Activated T-helper 2 cell treated with anti-CD3 and anti-CD28 coated beads, Interferon-gamma antibody, Interleukin-2, Interleukin-4, amounts not matched to agents 10 μg/mL and 5 μg/mL and 100 μg/mL, durations not matched to agents 14 hours and 24 hours and 36 hours (primary cell): ENCODE measurements at regions not wholly inside any gene's neighbourhood (a gene's known extent, or its start where the extent isn't known, plus 50 kb on each side); places are given as distances from the start of the nearest gene placed in this dataset.

ENCODE experiments used
- DNase-seq: peaks from one replicate; pipeline ENCODE4 v3.0.0; 2021; ENCODE audit warnings: low spot score
- H3K27ac Mint-ChIP-seq: one replicate; pipeline ENCODE4 v1.8.0; 2021; ENCODE audit warnings: mixed read lengths
- H3K27me3 Mint-ChIP-seq: one replicate; pipeline ENCODE4 v1.8.0; 2021; ENCODE audit warnings: low read depth, mixed read lengths
- H3K36me3 Mint-ChIP-seq: one replicate; pipeline ENCODE4 v1.8.0; 2021; ENCODE audit warnings: low read depth, mixed read lengths
- H3K4me1 Mint-ChIP-seq: one replicate; pipeline ENCODE4 v1.8.0; 2021; ENCODE audit warnings: low read depth, mixed read lengths
- H3K4me3 Mint-ChIP-seq: one replicate; pipeline ENCODE4 v1.8.0; 2021; ENCODE audit warnings: low read depth, mild to moderate bottlenecking, moderate library complexity, mixed read lengths
- H3K9me3 Mint-ChIP-seq: one replicate; pipeline ENCODE4 v1.8.0; 2021; ENCODE audit warnings: mixed read lengths
- intact Hi-C: fragments of 100-400 bp; cut with micrococcal nuclease; formaldehyde crosslinking; loops from one replicate; pipeline ENCODE4 v1.15.1; 2023

DNA sequence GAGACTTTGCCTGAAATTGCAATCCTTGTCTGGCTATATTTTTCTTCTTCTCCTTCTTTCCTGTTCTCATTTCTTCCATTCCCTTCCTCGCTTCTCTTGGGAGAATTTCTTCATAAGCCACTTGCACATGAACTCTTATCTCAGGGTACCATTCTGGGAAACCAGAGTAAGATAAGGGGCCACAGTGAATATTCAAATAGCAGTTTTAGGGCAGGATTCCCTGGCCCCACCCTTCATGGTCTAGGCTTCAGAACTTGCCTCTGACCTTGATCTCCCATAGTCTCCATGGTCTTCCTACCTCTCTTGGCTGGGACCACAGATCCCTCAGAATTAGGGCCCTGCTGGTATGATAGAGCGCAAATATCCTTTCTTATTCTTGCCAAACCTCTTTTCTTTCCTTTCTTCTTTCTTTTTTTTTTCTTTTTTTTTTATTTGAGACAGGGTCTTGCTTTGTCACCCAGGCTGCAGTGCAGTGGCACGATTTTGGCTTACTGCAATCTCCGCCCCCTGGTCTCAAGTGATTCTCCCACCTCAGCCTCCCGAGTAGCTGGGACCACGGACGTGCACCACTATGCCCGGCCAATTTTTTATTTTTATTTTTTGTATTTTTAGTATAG lies 123.0 kb upstream of the CITED2 start:
- intact Hi-C loops, result no loop called here
- H3K4me3 Mint-ChIP-seq, result no peak overlapping the region
- H3K36me3 Mint-ChIP-seq, result no peaks in the 10 kb centered on the region
- H3K9me3 Mint-ChIP-seq, result no peaks in the 10 kb centered on the region
- H3K27me3 Mint-ChIP-seq, result peaks cover 2% of the 10 kb centered on the region
- DNase-seq, result no peak
- peaks cover 2% of the 10 kb centered on the region for H3K4me1 Mint-ChIP-seq
- no peak overlapping the region for H3K27ac Mint-ChIP-seq

DNA sequence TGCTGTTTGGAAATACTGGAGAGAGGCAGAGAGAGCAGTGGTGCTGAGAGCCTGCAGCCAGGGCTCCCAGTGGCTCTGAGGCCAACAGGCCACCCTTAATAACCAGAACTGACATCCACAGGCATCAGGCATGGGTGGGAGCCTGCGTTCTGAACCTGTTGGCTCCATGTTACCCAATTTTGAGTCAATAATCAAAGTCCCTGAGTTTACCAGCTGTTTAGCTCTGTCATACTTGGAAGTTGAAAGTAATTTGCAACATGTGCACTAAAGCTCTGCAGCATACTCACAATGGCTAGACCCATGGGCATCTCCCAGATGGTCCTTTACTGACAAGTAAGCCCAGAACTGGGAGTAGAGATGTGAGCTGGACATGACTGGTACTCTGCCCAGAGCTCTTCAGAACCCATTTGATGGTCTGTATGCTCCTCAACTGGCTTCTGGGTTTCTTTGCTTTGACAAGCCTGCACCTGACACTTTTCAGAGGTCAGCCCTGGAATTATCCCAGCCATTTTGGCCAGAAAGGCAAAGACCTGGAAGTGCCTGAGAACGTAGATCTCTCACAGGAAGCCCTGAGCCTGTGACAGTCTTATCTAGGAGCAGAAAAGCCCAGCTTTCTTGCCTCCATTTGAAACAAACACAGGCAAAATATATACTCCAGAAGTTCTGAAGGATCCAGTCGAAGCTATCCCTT lies 122.4 kb upstream of the CITED2 start:
- Mint-ChIP-seq H3K4me1 (peaks cover 2% of the 10 kb centered on the region), H3K27me3 (peaks cover 2% of the 10 kb centered on the region), H3K36me3 (no peaks in the 10 kb centered on the region), H3K27ac (no peak overlapping the region), H3K9me3 (no peaks in the 10 kb centered on the region), H3K4me3 (no peak overlapping the region)
- intact Hi-C loops, result no loop called here
- no peak for DNase-seq

DNA sequence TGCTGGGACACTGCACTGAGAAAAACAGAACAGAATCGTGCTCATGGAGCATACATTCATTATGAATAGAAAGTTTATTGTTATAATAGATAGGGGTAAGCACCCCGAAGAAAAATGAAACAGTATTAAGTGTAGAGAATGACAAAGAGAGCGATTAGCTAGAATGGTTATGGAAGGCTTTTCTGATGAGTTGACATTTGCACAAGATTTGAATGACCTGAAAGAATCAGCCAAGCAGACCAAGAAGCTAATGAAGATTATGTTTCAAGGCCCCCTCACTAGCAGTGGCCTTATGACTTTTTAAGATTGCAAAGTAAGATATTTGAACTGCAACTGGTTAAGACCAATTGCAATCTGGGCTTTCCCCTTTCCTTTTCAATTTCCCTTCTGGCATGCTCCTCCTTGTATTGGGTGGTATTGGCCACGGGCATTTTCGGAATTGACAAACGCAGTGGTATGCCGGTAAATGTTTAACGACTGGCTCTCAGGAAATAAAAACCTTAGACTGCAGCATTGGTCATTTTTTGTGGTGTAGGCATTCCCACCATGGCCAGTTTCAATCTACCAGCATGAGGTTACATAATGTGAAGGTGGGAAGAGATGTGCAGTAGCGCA lies 120.0 kb upstream of the CITED2 start:
- Mint-ChIP-seq H3K36me3 (no peaks in the 10 kb centered on the region), H3K27me3 (peaks cover 2% of the 10 kb centered on the region)
- intact Hi-C loops, result no loop called here

DNA sequence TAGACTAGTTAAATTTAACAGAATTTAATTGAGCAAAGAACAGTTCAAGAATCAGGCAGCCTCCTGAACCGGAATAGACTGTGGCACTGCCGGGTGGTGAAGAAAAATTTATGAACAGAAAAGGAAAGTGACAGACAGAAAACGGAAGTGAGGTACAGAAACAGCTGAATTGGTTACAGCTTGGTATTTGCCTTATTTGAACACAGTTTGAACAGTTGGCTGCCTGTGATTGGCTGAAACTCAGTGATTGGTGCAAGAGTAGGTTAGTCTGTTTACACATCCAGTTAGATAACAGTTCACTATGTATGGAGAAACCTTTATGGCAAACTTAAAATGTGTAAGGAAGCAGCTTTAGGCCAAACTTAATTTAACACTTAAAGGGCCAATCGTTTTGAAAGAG lies 116.0 kb upstream of the CITED2 start:
- no peaks in the 10 kb centered on the region for H3K36me3 Mint-ChIP-seq
- no peak overlapping the region for H3K4me3 Mint-ChIP-seq
- intact Hi-C loops, result no loop called here
- peaks cover 4% of the 10 kb centered on the region for H3K9me3 Mint-ChIP-seq
- no peak for DNase-seq
- peaks cover under 1% of the 10 kb centered on the region for H3K27me3 Mint-ChIP-seq
- H3K4me1 Mint-ChIP-seq, result peaks cover 4% of the 10 kb centered on the region
- no peak overlapping the region for H3K27ac Mint-ChIP-seq

More for the DNA sequence above, 120.0 kb upstream of the CITED2 start:
- no peak for DNase-seq
- Mint-ChIP-seq H3K4me3 (no peak overlapping the region), H3K9me3 (peaks cover 4% of the 10 kb centered on the region), H3K4me1 (peaks cover 7% of the 10 kb centered on the region), H3K27ac (no peak overlapping the region)

DNA sequence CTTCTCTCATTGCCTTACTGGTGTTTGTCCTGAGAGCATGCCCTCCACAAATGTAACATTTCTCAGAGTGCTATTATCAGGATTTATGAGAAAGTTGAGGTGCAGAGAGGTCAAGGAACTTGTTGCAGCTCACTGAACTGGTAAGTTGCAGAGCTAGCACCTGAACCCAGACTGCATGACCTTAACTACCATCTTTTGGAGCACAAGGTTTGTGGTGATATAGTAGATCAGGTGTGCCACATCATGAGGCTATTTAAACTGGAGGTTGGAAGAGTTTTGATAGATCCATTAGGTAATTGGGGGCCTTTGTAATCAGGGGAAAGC lies 112.0 kb upstream of the CITED2 start:
- intact Hi-C loops, result no loop called here
- Mint-ChIP-seq H3K27ac (no peak overlapping the region), H3K4me3 (no peak overlapping the region), H3K27me3 (peaks cover 3% of the 10 kb centered on the region), H3K9me3 (peaks cover 4% of the 10 kb centered on the region), H3K36me3 (no peaks in the 10 kb centered on the region), H3K4me1 (peaks cover 4% of the 10 kb centered on the region)
- no peak for DNase-seq

DNA sequence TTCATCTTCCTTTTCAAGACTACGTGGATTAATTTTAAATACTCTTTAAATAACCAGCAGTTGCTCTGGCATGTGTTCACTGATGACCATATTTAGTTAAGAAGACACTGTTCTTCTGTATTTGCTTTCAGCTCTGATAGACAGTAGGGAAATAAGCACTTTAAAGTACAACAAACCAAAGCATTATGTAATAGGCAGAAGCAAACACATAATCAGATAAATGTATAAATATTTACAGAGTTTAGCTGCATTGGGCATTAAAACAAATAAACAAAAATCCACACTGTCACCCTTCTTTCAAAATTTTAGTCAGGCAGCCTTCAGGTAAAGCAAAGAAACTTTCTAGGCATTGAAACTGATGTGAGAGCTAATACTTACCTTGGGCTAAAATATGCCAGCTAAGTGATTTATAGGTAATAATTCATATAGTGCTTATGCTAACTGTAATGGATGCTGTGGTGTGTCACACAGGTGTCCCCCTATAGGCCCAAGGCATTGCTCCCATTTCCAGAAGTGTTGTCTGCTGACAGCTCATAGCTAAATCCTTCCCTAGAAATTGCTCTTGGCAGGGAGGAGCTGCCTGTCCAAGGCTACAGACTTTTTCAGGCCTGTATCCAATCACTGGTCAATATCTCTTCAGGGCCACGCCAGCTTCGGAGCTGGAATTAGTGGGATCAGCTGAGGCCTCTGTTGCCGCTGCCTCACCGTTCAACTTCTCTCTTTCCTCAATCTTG lies 111.5 kb upstream of the CITED2 start:
- H3K27me3 Mint-ChIP-seq, result peaks cover 3% of the 10 kb centered on the region
- intact Hi-C loops, result no loop called here
- no peak overlapping the region for H3K4me3 Mint-ChIP-seq
- H3K27ac Mint-ChIP-seq, result no peak overlapping the region
- peaks cover 4% of the 10 kb centered on the region for H3K9me3 Mint-ChIP-seq
- H3K4me1 Mint-ChIP-seq, result peaks cover 4% of the 10 kb centered on the region
- no peak for DNase-seq
- H3K36me3 Mint-ChIP-seq, result no peaks in the 10 kb centered on the region

DNA sequence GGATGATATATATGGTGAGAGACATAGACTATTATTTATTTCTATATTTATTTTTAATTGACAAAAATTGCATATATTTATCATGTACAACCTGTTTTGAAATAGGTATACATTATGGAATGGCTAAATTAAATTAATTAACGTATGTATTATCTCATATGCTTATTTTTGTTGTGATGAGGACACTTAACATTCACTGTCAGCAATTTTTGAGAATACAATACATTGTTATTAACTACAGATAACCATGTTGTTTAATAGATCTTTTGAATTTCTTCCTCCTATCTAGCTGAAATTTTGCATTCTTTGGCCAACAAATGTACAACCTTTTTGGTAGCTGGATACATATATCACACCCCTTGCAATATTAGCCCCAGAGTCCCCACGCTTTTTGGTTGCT lies 110.7 kb upstream of the CITED2 start:
- peaks cover under 1% of the 10 kb centered on the region for H3K9me3 Mint-ChIP-seq
- H3K27me3 Mint-ChIP-seq, result peaks cover 6% of the 10 kb centered on the region

DNA sequence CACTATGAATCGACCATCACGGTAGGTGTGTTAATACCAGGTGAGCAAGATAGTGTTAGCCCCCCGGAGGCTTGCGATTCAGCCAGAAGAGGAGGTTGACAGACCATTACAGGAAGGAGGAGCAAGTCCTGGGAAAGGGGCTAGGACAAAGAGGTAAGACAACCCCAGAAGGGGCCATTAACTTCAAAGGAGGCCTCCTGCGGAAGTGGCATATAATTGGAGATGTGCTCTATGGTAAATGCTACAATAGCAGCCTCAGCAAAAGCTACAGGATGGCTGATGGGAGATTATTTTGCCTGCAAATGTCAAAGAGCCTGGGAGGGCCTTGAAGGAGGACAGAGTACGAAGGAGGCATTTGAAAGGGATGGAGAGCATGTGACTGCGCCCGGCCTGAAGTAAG lies 108.6 kb upstream of the CITED2 start:
- Mint-ChIP-seq H3K4me3 (no peak overlapping the region), H3K4me1 (no peaks in the 10 kb centered on the region), H3K27me3 (peaks cover 13% of the 10 kb centered on the region), H3K27ac (no peak overlapping the region), H3K9me3 (no peaks in the 10 kb centered on the region), H3K36me3 (no peaks in the 10 kb centered on the region)
- intact Hi-C loops, result no loop called here
- no peak for DNase-seq

More for the DNA sequence above, 110.7 kb upstream of the CITED2 start:
- H3K4me3 Mint-ChIP-seq, result no peak overlapping the region
- H3K27ac Mint-ChIP-seq, result no peak overlapping the region
- peaks cover under 1% of the 10 kb centered on the region for H3K4me1 Mint-ChIP-seq
- H3K36me3 Mint-ChIP-seq, result no peaks in the 10 kb centered on the region
- intact Hi-C loops, result no loop called here
- no peak for DNase-seq

DNA sequence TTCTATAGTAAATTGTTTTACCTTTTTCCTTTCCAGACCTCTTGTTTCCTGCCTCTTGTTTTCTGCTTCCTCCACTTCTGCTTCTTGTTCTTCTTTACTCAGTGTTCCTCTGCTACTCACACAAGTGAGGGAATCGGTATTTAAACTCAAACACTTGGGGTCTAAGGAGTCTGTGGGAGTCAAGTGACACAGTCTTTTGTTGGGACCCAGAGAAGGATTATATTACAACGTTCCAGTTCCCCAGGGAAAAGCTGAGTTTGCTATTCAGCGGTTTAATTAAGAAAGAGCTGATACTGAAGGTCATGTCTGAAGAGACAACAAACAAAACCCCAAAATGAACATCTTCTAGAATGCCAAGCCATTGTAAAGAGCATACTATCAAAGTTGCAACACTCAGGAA lies 107.8 kb upstream of the CITED2 start:
- no peaks in the 10 kb centered on the region for H3K4me1 Mint-ChIP-seq
- no peak overlapping the region for H3K4me3 Mint-ChIP-seq
- no peak overlapping the region for H3K27ac Mint-ChIP-seq
- H3K36me3 Mint-ChIP-seq, result no peaks in the 10 kb centered on the region
- H3K27me3 Mint-ChIP-seq, result peaks cover 20% of the 10 kb centered on the region
- no peaks in the 10 kb centered on the region for H3K9me3 Mint-ChIP-seq
- intact Hi-C loops, result no loop called here
- no peak for DNase-seq

DNA sequence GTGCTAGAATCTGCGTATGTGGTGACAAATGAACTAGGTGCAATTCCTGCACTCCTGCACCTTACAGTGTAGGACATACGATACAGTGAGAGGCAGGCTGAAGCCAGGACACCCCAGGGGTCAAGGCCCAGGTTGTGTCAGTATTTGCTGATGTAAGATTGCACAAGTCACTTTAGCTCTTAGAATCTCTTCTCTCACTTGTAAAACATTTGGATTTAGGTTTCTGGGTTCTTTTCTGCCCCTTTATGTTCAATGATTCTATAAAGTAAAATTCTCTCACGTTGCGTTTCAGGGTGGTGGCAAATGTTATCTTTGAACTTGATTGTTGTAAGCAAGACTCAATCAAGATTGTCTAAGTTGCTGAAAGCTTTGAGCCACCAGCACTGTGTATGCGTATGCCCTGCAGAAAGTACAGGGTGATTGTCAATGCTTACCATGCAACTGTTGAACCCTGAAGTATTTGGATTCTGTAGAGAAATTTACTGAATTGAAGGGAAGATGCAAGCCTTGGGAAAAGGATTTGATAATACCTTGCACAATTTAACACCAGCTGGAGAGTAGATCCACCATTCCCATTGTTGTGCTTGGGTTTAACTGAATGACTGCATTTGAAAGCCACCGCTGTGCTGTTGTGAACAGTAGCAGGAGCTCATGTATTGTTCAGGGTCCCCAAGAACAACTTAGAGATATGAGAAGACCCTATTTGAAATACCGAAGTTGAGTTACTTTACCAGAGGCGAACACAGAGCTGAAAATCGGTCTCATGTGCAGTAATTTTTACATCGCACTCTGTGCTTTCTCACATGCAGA lies 106.1 kb upstream of the CITED2 start:
- intact Hi-C loops, result no loop called here
- DNase-seq, result no peak
- no peak overlapping the region for H3K27ac Mint-ChIP-seq
- peaks cover 23% of the 10 kb centered on the region for H3K27me3 Mint-ChIP-seq
- H3K4me3 Mint-ChIP-seq, result no peak overlapping the region
- no peaks in the 10 kb centered on the region for H3K4me1 Mint-ChIP-seq
- no peaks in the 10 kb centered on the region for H3K9me3 Mint-ChIP-seq
- H3K36me3 Mint-ChIP-seq, result no peaks in the 10 kb centered on the region

DNA sequence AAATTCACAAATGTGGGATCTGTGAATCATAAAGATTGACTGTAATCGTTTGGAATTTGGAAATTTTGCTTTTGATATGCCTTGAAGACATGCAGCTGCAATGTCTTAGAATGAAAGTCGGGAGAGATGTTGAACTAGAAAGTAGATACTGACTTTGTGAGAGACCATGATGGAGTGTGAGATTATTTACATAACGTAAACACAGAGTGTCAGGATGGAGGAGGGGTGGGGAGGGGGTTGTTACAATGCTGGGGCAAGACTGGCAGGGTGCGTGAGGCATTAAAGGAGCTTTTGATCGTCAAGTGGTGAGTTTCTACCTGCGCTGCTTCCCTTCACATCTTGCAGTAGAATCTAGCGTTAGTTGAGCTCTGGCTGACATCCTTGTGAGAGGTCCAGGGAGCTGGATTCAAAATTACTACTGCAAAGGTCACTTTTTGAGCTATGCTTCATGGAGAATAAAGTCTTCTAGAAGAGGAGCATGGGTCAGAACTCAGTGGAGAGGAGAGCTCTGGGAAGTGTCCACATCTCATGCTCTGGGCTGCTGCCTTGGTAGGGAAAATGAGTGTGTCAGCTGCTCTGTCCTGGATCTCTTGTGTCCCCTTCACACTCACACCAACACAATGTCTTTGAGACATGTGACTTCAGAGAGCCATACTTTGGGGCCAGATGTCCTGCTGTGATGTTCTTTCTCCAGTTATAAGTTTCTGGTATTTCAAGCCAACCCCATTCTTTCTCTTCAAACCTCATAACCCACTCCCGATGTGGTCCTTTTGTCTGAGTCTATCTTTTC lies 105.2 kb upstream of the CITED2 start:
- Mint-ChIP-seq H3K27ac (no peak overlapping the region), H3K9me3 (no peaks in the 10 kb centered on the region), H3K4me3 (no peak overlapping the region), H3K4me1 (peaks cover 1% of the 10 kb centered on the region), H3K36me3 (no peaks in the 10 kb centered on the region), H3K27me3 (peaks cover 20% of the 10 kb centered on the region)
- intact Hi-C loops, result no loop called here
- DNase-seq, result no peak

DNA sequence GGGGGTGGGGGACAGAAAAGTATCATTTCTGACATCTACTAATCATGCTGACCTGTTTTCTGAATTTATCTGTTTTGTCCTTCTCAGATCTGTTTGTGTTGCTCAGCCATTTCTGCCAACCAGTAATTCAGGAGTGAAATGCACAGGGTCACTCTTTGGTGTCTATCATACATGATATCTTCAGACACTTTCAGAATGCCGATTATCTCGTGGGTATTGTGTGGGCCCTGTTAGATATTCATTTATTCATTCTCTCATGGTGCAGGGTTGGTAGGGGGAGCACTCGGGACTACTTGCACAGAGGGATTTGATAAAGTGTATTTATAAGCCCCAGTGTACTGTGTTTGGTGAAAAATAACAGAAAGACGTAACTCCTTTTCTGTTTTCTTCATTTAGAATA lies 101.2 kb upstream of the CITED2 start:
- Mint-ChIP-seq H3K27ac (no peak overlapping the region), H3K4me1 (peaks cover 3% of the 10 kb centered on the region), H3K9me3 (no peaks in the 10 kb centered on the region), H3K36me3 (no peaks in the 10 kb centered on the region), H3K27me3 (peaks cover 20% of the 10 kb centered on the region), H3K4me3 (no peak overlapping the region)
- DNase-seq, result no peak
- intact Hi-C loops, result no loop called here
